ENCODE measurements at regions not wholly inside any gene's neighbourhood (a gene's known extent, or its start where the extent isn't known, plus 50 kb on each side); places are given as distances from the start of the nearest gene placed in this dataset.
"Not testable (repeated sequence)": the region's sequence is repeated elsewhere in the genome, so short reads cannot be mapped to it uniquely, and the experiment has no call there.

- TF ChIP-seq CTCF, POLR2A (IDR thresholded peaks at IDR 0.05): not testable (repeated sequence)
Observed at GRCh38 chr1:177634151-177634550, 335.7 kb downstream of the SEC16B start.

Data from adrenal gland (tissue), 5 donors.